AG04450 (cell line): ENCODE measurements at regions not wholly inside any gene's neighbourhood (a gene's known extent, or its start where the extent isn't known, plus 50 kb on each side); places are given as distances from the start of the nearest gene placed in this dataset.

ENCODE experiments used
- CTCF ChIA-PET: fragments of 300-600, 350-600 bp; formaldehyde crosslinking; extraction: SDS; loops from one replicate; lab custom pipeline; 2022; ENCODE audit warnings: antibody characterized with exemption, inconsistent platforms; lab: Charles Lee
- POLR2A ChIA-PET: fragments of 350-600 bp; formaldehyde crosslinking; extraction: SDS; loops from one replicate; lab custom pipeline; 2021; ENCODE audit warnings: antibody characterized with exemption, inconsistent platforms; lab: Yijun Ruan, JAX
- DNase-seq: peaks from one replicate; pipeline ENCODE4 v3.0.0-alpha.2; 2011; ENCODE audit warnings: low read depth, low spot score
- H3K27ac ChIP-seq: one replicate; pipeline ENCODE4 v1.5.1; 2012; ENCODE audit warnings: low read depth, low read length, control low read depth
- H3K27me3 ChIP-seq: one replicate; pipeline ENCODE4 v1.6.0; 2012; ENCODE audit warnings: low read length; ENCODE audit not compliant: control insufficient read depth, insufficient read depth
- H3K4me3 ChIP-seq: 2 replicates; pipeline ENCODE4 v1.5.1; 2011; ENCODE audit warnings: mild to moderate bottlenecking, low read depth, low read length, control low read depth
- H3K9me3 ChIP-seq: 2 replicates; pipeline ENCODE4 v1.5.1; 2012; ENCODE audit warnings: low read length; ENCODE audit not compliant: control insufficient read depth, insufficient read depth
- TF ChIP-seq, protein P1 (sequence below): IDR thresholded peaks from 2 replicates; pipeline ENCODE4 v1.5.1; 2011; ENCODE audit warnings: low read depth, low read length, control low read depth, inconsistent platforms

DNA sequence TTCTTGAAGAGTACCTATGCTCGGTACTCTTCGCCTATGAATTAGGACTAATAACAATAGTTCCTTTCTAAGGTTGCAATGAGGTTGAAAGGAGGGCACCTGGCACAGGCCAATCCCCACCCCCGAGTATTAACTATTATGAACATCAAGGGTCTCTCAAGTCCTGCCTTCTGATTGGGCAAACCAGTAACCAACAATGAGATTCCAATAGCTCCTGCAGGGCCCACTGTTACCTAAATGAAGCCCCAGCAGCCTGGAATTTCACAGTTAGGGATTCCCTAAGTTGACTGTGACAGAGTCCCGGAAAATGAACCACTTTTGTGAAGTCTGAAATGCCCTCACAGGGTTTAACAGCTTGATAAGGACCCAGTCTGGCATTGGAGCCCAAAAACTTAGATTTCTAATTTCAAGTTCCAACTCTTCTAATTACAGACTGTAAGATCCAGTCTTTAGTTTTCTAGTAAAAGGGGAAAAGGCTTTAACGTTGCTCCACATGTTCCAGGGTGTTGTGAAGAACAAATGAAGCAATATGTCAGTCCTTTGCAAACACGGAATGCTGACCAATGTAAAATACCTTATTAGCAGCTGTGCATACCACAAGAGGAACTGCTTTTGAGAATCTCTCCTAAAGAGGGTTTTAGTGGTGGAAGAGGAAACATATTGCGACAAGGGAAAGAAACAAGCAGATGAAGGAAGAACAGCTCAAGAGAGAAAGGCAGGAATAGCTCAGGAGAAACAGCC, 277.7 kb upstream of the MAP2 start:
- H3K27me3 ChIP-seq = no peaks in the 10 kb centered on the region
- H3K4me3 ChIP-seq = no peak overlapping the region
- TF ChIP-seq, protein P1, sequence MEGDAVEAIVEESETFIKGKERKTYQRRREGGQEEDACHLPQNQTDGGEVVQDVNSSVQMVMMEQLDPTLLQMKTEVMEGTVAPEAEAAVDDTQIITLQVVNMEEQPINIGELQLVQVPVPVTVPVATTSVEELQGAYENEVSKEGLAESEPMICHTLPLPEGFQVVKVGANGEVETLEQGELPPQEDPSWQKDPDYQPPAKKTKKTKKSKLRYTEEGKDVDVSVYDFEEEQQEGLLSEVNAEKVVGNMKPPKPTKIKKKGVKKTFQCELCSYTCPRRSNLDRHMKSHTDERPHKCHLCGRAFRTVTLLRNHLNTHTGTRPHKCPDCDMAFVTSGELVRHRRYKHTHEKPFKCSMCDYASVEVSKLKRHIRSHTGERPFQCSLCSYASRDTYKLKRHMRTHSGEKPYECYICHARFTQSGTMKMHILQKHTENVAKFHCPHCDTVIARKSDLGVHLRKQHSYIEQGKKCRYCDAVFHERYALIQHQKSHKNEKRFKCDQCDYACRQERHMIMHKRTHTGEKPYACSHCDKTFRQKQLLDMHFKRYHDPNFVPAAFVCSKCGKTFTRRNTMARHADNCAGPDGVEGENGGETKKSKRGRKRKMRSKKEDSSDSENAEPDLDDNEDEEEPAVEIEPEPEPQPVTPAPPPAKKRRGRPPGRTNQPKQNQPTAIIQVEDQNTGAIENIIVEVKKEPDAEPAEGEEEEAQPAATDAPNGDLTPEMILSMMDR = no peak
- ChIA-PET CTCF (no interaction called here), POLR2A (no interaction called here)
- no peak for DNase-seq
- no peak overlapping the region for H3K27ac ChIP-seq
- H3K9me3 ChIP-seq = peaks cover 11% of the 10 kb centered on the region

DNA sequence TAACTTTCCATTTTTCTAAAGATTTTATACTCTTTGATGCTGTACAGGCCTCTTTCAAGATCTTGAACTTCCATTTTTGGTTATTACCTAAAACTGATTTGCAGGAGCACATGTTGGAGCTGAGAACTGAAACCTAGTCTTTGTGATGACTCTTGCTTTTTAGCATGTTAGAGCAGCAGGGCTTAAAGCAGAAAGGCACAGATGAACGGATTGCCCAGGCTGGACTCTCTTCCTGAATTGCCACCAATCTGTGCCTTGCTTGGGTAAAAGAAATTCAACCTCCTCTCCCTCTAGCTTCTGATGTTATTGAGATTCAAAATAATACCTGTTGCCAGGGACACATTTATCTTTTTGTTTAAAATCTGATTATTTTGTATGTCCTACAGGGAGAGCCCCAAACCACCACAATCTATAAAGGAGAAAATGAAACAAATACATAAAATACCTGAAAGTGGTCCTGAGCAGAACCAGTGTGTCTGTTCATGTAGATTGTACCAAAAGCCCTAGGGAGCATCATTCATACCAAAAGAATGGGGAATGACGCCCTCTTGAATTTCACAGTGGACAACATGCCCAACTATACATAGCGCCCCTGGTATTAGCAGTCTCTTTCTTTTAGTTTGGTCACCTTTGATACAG, 277.0 kb upstream of the MAP2 start:
- H3K4me3 ChIP-seq = no peak overlapping the region
- POLR2A ChIA-PET = no interaction called here
- no peak overlapping the region for H3K27ac ChIP-seq
- TF ChIP-seq, protein P1 = no peak
- peaks cover 11% of the 10 kb centered on the region for H3K9me3 ChIP-seq
- no peaks in the 10 kb centered on the region for H3K27me3 ChIP-seq
- DNase-seq = no peak
- CTCF ChIA-PET = no interaction called here

DNA sequence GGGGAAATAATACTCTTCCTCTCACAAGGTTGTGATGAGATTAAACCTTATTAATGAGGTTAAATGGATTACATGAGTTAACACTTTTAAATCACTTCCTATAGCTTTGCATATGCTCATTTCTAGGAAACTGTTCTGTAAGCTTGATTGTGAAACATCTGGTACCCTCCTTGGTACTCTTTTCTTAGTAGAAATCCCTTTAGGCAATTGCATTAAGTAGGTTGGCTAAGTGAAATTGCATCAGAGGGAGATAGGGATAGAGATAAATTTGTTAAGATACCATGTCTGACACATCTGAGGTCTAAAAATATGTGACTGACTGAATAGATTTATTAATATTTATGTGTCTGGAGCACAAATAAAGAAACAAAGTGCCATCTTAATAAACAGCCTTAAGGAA, 275.9 kb upstream of the MAP2 start:
- TF ChIP-seq, protein P1 = no peak
- Histone ChIP-seq H3K9me3 (peaks cover 11% of the 10 kb centered on the region), H3K27ac (no peak overlapping the region), H3K27me3 (no peaks in the 10 kb centered on the region), H3K4me3 (no peak overlapping the region)
- ChIA-PET POLR2A (no interaction called here), CTCF (no interaction called here)
- no peak for DNase-seq

DNA sequence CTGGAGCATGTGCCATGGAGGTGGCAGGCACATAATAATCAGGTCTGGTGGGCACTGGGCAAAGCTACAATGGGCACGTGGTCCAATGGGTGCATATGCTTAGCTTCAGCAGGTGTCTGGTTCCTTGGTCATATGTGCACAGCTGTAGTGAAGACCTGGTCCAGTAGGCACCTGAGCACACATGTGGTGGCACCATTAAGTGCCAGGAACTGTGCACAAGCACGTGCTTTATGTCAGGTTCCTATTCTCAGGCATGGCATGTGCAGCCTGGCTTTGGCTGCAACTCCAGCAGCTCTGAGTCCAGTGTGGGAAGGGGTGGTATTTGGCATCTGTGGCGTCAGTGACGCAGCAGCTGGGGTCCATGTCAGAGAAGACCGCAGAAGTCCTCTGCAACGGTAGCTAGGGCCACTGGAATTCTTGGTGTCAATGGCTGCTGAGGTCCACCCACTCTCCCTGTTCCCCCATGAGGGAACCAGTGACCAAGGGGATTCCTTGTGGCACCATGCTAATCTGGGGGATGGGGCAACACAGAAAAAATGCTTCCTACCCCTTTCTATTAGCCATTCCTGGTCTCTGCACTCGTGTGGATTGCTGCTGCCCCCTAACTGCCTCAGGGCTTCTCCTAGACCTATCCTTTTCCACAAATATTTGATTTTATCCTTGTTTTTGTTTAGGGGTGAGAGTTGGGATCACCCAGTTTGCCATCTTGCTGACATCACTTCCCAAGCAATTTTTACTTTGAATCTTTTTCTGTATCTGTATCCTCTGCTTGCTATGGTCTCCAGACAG, 262.9 kb upstream of the MAP2 start:
- no peak overlapping the region for H3K27ac ChIP-seq
- TF ChIP-seq, protein P1 = no peak
- H3K9me3 ChIP-seq = peaks cover 14% of the 10 kb centered on the region
- no peaks in the 10 kb centered on the region for H3K27me3 ChIP-seq
- ChIA-PET CTCF (no interaction called here), POLR2A (no interaction called here)
- no peak overlapping the region for H3K4me3 ChIP-seq
- DNase-seq = no peak

DNA sequence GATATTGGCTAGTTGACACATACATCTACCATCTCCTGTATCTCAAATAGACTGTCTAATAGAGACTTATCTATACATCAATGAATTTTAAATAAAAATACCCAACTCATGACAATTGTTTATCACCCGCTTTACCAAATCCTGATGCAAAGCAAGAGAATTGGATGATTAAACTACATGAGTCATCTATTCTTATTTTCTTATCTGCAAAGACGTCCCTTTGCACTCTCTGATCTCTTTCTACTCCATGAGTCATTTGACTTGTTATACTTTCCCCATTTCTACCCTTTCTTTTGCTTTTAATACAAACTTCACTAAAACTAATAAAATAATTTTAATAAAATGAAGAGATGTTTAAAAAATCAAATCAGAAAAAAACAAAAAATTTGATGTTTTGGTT, 261.7 kb upstream of the MAP2 start:
- no peak for DNase-seq
- H3K9me3 ChIP-seq = peaks cover 14% of the 10 kb centered on the region
- POLR2A ChIA-PET = no interaction called here
- no peaks in the 10 kb centered on the region for H3K27me3 ChIP-seq
- no peak overlapping the region for H3K4me3 ChIP-seq
- H3K27ac ChIP-seq = no peak overlapping the region
- TF ChIP-seq, protein P1 = no peak
- CTCF ChIA-PET = no interaction called here
